Astrocyte of the cerebellum (primary cell): ENCODE measurements at regions not wholly inside any gene's neighbourhood (a gene's known extent, or its start where the extent isn't known, plus 50 kb on each side); places are given as distances from the start of the nearest gene placed in this dataset.
A peak's percentile ranks its signal among the peaks of the same experiment; 100 is the strongest.

Experiments used
- DNase-seq: peaks from one replicate; pipeline ENCODE4 v3.0.0-alpha.2; 2011; ENCODE audit warnings: low read depth
- H3K4me3 ChIP-seq: 2 replicates; pipeline ENCODE4 v1.5.1; 2011; ENCODE audit warnings: mild to moderate bottlenecking, low read depth, low read length, moderate library complexity
- CTCF ChIP-seq: IDR thresholded peaks from 2 replicates; pipeline ENCODE4 v1.5.1; 2012; ENCODE audit warnings: low read length, low read depth, moderate library complexity, mild to moderate bottlenecking; ENCODE audit errors: missing control alignments
- in situ Hi-C: cut with HindIII; loops from 2 replicates; pipeline ENCODE4 v1.10.0; 2017; ENCODE audit warnings: low sequenced_read_pairs

- H3K4me3 ChIP-seq, result no peak overlapping the region
- in situ Hi-C loops, result loop anchor here (5.0 kb wide), 1 partner anchor 43 kb away; no protein-coding TSS in a partner anchor
- no peak for TF ChIP-seq CTCF
- DNase-seq, result no peak
These were observed 175.7 kb downstream of the METTL4 start for GRCh38 chr18:2395427-2396161.

GRCh38 chr18:2396162-2396505 lies 175.2 kb downstream of the METTL4 start:
- no peak for DNase-seq
- H3K4me3 ChIP-seq, result no peak overlapping the region
- in situ Hi-C loops, result loop anchor here (5.0 kb wide), 1 partner anchor 44 kb away; no protein-coding TSS in a partner anchor
- TF ChIP-seq CTCF, result no peak

GRCh38 chr18:2400701-2401196 lies 170.6 kb downstream of the METTL4 start:
- H3K4me3 ChIP-seq, result no peak overlapping the region
- DNase-seq, result no peak
- in situ Hi-C loops, result no loop called here
- no peak for TF ChIP-seq CTCF

- in situ Hi-C loops, result no loop called here
These were observed 169.2 kb downstream of the METTL4 start for GRCh38 chr18:2402084-2402483.

GRCh38 chr18:2406544-2406943 lies 164.8 kb downstream of the METTL4 start:
- no peak overlapping the region for H3K4me3 ChIP-seq
- DNase-seq, result peak; percentile 22
- TF ChIP-seq CTCF, result no peak
- in situ Hi-C loops, result no loop called here

More at GRCh38 chr18:2402084-2402483, 169.2 kb downstream of the METTL4 start:
- no peak for DNase-seq
- TF ChIP-seq CTCF, result no peak
- no peak overlapping the region for H3K4me3 ChIP-seq

- TF ChIP-seq CTCF, result no peak
- no peak overlapping the region for H3K4me3 ChIP-seq
- in situ Hi-C loops, result no loop called here
- no peak for DNase-seq
These were observed 163.3 kb downstream of the METTL4 start for GRCh38 chr18:2407961-2408360.
